RWPE1 (cell line): ENCODE measurements at regions not wholly inside any gene's neighbourhood (a gene's known extent, or its start where the extent isn't known, plus 50 kb on each side); places are given as distances from the start of the nearest gene placed in this dataset.

ENCODE experiments used
- CTCF ChIA-PET: fragments of 350-600 bp; sonication (Branson Sonifier 250); formaldehyde crosslinking; extraction: SDS; loops from one replicate; lab custom pipeline; 2021; lab: Yijun Ruan, JAX
- POLR2A ChIA-PET: fragments of 400-600 bp; formaldehyde crosslinking; extraction: SDS; loops from one replicate; lab custom pipeline; 2020; ENCODE audit warnings: antibody characterized with exemption; ENCODE audit not compliant: low non-redundant PET; lab: Yijun Ruan, JAX
- DNase-seq: peaks from one replicate; pipeline ENCODE4 v3.0.0; 2012; ENCODE audit warnings: low spot score
- H3K27ac ChIP-seq: fragments of 450-650 bp; 2 replicates; pipeline ENCODE4 v1.5.1; 2017
- TF ChIP-seq, protein P1 (sequence below): fragments of 450-650 bp; conservative IDR thresholded peaks from 2 replicates; pipeline ENCODE4 v1.5.1; 2017; ENCODE audit warnings: low read depth, mild to moderate bottlenecking

DNA sequence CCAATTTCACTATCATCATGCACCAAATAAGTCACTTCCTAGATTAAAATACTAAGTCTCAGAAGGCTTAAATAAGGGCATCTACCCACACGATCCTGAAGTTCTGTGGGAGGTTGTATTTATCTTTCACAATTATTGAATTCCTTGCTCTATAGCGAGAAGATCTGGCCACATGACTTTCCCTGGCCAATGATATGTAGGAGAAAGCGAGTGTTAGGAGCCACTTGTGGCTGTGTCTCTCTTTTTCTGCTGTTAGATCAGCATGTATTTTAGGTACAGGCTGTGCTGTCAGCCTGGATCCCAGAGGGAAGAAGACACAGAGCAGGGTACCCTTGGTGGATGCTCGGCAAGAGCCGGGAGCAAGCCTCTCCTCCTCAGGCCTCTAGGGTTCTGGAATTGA is 131.3 kb upstream of the DPP6 start:
- POLR2A ChIA-PET: no interaction called here
- no peak for DNase-seq
- TF ChIP-seq, protein P1, sequence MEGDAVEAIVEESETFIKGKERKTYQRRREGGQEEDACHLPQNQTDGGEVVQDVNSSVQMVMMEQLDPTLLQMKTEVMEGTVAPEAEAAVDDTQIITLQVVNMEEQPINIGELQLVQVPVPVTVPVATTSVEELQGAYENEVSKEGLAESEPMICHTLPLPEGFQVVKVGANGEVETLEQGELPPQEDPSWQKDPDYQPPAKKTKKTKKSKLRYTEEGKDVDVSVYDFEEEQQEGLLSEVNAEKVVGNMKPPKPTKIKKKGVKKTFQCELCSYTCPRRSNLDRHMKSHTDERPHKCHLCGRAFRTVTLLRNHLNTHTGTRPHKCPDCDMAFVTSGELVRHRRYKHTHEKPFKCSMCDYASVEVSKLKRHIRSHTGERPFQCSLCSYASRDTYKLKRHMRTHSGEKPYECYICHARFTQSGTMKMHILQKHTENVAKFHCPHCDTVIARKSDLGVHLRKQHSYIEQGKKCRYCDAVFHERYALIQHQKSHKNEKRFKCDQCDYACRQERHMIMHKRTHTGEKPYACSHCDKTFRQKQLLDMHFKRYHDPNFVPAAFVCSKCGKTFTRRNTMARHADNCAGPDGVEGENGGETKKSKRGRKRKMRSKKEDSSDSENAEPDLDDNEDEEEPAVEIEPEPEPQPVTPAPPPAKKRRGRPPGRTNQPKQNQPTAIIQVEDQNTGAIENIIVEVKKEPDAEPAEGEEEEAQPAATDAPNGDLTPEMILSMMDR: no peak
- H3K27ac ChIP-seq: no peak overlapping the region
- CTCF ChIA-PET: no interaction called here

DNA sequence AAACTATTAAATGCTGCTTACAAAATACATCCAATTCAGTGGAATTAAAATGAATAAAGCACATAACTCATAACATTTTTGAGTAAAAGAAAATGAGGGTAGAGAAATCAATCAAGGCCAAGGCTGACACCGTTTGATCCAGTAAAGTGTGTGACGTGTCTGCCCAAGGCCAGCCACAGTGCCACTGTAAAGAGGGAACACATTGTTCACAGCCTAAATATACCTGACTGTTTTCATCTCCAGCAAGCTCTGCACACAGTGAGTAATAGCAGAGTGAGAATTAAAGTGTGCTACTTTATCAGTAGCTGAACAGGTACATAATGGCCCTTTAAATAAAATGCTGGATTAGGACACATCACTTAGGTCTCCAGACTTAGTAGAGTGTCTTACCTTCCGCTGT is 130.8 kb upstream of the DPP6 start:
- ChIA-PET POLR2A (no interaction called here), CTCF (no interaction called here)
- DNase-seq: no peak
- TF ChIP-seq, protein P1: no peak
- no peak overlapping the region for H3K27ac ChIP-seq

DNA sequence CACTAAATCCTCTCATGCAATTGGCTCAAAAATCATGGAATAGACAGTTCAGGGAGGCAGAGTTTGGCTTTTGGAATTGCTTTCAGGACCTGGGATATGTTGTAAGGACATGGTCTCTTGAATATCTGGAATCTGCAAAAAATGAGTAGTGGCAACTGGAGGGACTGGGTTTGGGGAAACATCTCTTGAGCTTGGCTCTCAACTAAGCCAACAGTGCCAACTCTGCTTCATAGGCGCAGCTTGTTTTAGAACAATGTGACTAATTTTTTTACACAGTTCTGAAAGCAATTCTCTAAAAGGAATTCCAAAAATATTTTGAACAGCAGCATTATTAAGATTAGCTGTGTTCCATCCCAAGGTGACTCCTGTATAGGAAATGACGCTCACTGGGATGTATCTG is 121.5 kb upstream of the DPP6 start:
- TF ChIP-seq, protein P1: no peak
- no peak overlapping the region for H3K27ac ChIP-seq
- CTCF ChIA-PET: interaction anchor here (0.7 kb wide), 1 partner anchor 20 kb away, joined by 4 read pairs; no protein-coding TSS in a partner anchor
- POLR2A ChIA-PET: no interaction called here
- DNase-seq: no peak

DNA sequence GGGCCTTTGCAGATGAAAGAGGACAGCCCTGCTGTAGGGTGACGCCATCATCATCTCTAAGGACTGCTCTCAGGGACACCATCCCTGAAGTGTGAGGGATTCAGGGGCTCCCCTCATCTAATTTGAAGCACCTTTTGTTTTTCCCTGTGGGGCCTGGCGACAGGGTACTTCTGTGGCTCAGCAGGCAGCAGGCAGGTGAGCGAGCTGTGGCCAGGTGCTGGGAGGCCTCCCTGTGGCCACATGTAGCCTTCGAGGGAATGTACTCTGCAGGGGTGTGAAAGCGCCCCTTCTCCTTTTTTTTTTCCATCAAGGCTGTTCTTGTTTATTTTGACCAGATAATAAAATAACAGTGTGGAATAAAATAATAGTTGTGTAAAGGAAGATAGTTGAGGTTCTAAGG is 118.2 kb upstream of the DPP6 start:
- H3K27ac ChIP-seq: no peak overlapping the region
- CTCF ChIA-PET: no interaction called here
- DNase-seq: no peak
- POLR2A ChIA-PET: no interaction called here
- TF ChIP-seq, protein P1: no peak

DNA sequence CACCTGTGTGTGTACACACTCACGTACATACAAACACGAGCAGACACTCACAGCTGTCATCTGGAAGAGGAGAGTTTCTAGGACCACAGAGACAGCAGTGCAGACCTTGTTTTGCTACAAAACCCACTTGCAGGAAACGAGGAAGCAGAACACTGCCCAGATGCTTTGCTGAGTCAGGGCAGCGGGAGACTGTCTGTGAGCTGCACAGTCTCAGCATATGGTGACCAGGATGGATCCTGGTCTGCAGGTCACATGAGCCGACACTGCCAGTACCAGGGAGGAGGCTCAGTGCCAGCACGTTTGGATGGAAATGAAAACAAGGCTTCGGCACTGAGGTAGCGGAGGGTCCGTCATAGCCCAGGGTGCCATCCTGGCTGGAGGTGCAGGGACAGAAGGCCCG is 117.6 kb upstream of the DPP6 start:
- DNase-seq: no peak
- no peak overlapping the region for H3K27ac ChIP-seq
- POLR2A ChIA-PET: no interaction called here
- TF ChIP-seq, protein P1: no peak
- CTCF ChIA-PET: no interaction called here

DNA sequence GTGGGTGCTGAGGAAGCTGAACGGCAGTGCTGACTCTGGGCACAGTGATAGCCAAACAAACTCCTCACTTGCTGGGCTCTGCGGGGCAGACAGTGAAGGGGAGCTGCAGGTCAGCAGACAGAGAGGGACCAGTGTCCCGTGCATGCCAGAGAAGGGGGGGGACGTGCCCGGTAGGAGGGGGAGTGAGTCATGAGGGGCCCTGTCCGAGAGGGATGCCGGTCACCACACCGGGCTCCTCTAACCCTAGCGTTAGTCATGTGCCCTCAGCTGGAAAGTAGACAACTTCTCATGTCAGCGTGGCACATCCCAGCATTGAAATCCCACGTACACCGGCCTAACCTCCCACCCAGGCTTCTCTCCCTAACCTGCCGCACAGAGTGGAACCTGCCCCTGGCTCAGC is 117.1 kb upstream of the DPP6 start:
- DNase-seq: no peak
- TF ChIP-seq, protein P1: no peak
- no peak overlapping the region for H3K27ac ChIP-seq
- ChIA-PET CTCF (no interaction called here), POLR2A (no interaction called here)

DNA sequence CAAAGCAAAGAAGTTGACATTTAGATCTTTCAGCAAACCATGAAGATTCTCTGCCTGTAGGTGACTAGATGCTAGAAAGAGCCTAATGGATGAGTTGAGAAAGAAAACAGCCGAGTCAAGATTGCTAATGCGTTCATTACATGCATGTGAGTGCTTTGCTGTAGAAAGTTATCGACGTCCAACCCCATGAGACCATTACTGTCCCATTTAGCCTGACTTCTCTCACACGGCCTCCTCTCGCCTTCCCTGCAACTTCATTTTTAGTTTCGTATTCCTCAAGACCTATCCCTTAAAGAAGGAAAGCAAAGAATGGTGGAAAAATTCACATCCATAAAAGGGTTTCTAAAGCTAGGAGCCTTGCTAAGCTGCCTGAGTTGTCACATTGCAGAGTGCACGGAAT is 113.7 kb upstream of the DPP6 start:
- H3K27ac ChIP-seq: no peak overlapping the region
- ChIA-PET CTCF (no interaction called here), POLR2A (no interaction called here)
- no peak for DNase-seq
- TF ChIP-seq, protein P1: no peak
